ENCODE measurements at regions not wholly inside any gene's neighbourhood (a gene's known extent, or its start where the extent isn't known, plus 50 kb on each side); places are given as distances from the start of the nearest gene placed in this dataset.

DNA sequence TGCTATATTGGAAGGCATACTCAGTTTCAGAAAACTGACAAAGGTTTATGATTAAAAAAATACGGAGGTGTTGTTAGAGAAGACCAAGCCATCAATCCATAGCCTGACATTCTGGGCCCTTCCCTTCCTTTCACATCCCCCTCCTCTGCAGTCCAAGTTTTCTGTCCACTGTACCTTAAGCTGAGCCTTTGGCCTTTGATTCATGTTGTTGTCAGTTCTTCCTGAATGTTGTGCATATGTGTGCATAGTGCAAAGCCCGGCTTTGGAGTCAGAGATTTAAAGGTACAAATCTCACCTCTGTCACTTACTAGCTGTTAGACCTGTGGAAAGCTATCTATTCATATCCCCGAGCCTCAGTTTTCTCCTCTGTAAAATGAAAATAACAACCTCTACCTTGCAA lies 104.9 kb upstream of the AGBL1 start:
- DNase-seq (ENCODE audit: low read depth), result no peak
- H3K4me3 ChIP-seq (ENCODE audit: low read depth, low read length), result no peak overlapping the region
- TF ChIP-seq MYC (IDR thresholded peaks at IDR 0.05; ENCODE audit: low read depth, low read length) (no peak), POLR2A (IDR thresholded peaks at IDR 0.05; ENCODE audit: extremely low read depth, insufficient read length) (no peak)
- TF ChIP-seq, protein P1, sequence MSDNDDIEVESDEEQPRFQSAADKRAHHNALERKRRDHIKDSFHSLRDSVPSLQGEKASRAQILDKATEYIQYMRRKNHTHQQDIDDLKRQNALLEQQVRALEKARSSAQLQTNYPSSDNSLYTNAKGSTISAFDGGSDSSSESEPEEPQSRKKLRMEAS (IDR thresholded peaks at IDR 0.05; ENCODE audit: low read depth, low read length), result no peak
- TF ChIP-seq, protein P2, sequence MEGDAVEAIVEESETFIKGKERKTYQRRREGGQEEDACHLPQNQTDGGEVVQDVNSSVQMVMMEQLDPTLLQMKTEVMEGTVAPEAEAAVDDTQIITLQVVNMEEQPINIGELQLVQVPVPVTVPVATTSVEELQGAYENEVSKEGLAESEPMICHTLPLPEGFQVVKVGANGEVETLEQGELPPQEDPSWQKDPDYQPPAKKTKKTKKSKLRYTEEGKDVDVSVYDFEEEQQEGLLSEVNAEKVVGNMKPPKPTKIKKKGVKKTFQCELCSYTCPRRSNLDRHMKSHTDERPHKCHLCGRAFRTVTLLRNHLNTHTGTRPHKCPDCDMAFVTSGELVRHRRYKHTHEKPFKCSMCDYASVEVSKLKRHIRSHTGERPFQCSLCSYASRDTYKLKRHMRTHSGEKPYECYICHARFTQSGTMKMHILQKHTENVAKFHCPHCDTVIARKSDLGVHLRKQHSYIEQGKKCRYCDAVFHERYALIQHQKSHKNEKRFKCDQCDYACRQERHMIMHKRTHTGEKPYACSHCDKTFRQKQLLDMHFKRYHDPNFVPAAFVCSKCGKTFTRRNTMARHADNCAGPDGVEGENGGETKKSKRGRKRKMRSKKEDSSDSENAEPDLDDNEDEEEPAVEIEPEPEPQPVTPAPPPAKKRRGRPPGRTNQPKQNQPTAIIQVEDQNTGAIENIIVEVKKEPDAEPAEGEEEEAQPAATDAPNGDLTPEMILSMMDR (IDR thresholded peaks at IDR 0.05; ENCODE audit: low read depth, low read length), result no peak

DNA sequence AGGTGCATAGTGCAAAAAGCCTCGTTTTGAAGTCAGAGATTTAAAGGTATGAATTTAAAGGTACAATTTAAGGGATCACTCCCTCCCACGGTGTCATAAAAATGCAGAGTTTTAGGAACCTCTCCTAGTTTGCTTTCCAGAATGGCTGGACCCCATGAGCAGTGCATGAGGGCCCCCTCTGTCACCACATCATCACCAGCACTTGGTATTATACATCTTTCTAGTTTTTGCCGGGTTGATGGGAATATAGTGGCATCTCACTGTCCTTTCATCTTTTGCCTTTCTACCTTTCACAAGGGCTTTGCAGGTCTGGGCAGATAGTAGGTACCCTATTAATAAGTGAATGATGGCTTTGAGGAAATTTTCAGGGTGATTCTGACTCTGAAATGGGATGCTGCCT lies 103.6 kb upstream of the AGBL1 start:
- TF ChIP-seq, protein P1 (IDR thresholded peaks at IDR 0.05; ENCODE audit: low read depth, low read length), result no peak
- no peak for TF ChIP-seq MYC (IDR thresholded peaks at IDR 0.05; ENCODE audit: low read depth, low read length)
- TF ChIP-seq POLR2A (IDR thresholded peaks at IDR 0.05; ENCODE audit: extremely low read depth, insufficient read length), result no peak
- TF ChIP-seq, protein P2 (IDR thresholded peaks at IDR 0.05; ENCODE audit: low read depth, low read length), result no peak
- H3K4me3 ChIP-seq (ENCODE audit: low read depth, low read length), result no peak overlapping the region
- DNase-seq (ENCODE audit: low read depth), result no peak

DNA sequence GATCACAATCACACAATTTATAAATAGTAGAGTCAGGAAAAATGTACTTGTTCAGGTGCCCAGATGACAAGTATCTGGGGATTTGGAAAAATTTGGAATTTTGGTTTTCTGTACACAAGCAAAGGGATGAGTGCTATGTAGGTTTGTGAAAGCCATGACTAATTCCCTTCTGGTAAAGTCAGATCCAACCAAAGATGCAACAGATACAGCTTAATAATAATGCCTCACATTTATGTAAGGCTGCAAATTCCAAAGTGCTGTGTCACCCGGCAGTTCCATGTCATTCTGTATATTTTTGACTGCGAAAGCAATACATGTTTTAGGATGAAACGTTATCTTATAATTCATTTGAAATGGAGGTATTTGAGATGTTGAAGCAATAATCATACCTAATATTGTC lies 102.7 kb upstream of the AGBL1 start:
- TF ChIP-seq, protein P2 (IDR thresholded peaks at IDR 0.05; ENCODE audit: low read depth, low read length), result no peak
- TF ChIP-seq MYC (IDR thresholded peaks at IDR 0.05; ENCODE audit: low read depth, low read length) (no peak), POLR2A (IDR thresholded peaks at IDR 0.05; ENCODE audit: extremely low read depth, insufficient read length) (no peak)
- TF ChIP-seq, protein P1 (IDR thresholded peaks at IDR 0.05; ENCODE audit: low read depth, low read length), result no peak
- no peak for DNase-seq (ENCODE audit: low read depth)
- no peak overlapping the region for H3K4me3 ChIP-seq (ENCODE audit: low read depth, low read length)

DNA sequence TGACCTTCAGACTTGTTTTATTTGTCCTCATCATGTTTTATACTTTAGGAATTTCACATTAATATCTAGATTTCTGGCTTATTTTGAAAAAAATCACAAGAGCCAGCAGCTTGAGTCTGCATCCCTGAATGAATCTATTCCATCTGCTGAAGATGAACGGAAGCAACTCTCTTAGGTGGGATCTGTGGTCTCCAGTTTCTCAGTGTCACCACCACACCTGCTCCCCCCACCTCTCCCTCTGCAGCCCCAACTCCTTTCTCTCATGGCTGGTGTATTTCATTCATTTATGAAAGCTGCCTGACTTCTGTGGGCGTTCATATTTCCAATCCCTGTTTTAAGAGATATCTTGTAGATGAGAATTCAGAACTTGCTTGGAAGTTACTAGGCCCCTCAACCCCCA lies 102.1 kb upstream of the AGBL1 start:
- DNase-seq (ENCODE audit: low read depth), result no peak
- TF ChIP-seq POLR2A (IDR thresholded peaks at IDR 0.05; ENCODE audit: extremely low read depth, insufficient read length), result no peak
- no peak for TF ChIP-seq MYC (IDR thresholded peaks at IDR 0.05; ENCODE audit: low read depth, low read length)
- TF ChIP-seq, protein P1 (IDR thresholded peaks at IDR 0.05; ENCODE audit: low read depth, low read length), result no peak
- TF ChIP-seq, protein P2 (IDR thresholded peaks at IDR 0.05; ENCODE audit: low read depth, low read length), result no peak
- no peak overlapping the region for H3K4me3 ChIP-seq (ENCODE audit: low read depth, low read length)

DNA sequence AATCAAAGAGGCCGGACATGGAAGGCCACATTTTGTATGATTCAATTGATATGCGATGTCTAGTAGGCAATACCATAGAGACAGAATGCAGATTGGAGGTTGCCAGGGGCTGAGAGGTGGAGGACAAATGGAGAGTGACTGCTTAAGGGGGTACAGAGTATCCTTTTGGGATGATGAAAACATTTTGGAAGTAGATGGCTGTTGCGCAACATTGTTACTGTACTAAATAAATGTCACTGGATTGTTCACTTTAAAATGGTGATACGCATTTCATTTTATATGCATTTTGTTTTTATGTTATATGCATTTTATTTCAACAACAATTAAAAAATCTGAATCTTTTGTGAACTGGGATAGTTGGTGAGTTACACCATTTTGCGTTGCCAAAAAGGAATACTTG lies 99.7 kb upstream of the AGBL1 start:
- H3K4me3 ChIP-seq (ENCODE audit: low read depth, low read length), result no peak overlapping the region
- TF ChIP-seq, protein P2 (IDR thresholded peaks at IDR 0.05; ENCODE audit: low read depth, low read length), result no peak
- TF ChIP-seq, protein P1 (IDR thresholded peaks at IDR 0.05; ENCODE audit: low read depth, low read length), result no peak
- TF ChIP-seq MYC (IDR thresholded peaks at IDR 0.05; ENCODE audit: low read depth, low read length), result no peak
- no peak for TF ChIP-seq POLR2A (IDR thresholded peaks at IDR 0.05; ENCODE audit: extremely low read depth, insufficient read length)
- DNase-seq (ENCODE audit: low read depth), result no peak

DNA sequence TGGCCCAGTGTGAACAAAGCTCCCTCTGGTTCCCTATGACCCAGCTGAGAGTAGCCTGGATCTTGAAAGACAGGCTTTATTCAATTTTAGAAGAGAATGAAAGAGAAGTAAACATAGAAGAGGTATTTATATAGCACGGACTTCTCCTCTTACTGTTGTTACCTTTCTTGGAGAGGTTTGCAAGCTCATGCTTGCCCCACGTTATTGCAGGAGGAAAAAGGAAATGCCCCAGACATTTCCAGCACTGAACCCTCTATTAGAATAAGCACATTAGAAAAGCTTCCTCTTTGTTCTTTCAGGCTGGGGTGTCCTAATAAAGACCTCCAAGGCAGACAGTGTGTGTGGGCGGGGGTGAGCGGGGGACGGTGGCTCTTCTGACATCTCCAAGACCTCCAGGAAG lies 98.7 kb upstream of the AGBL1 start:
- TF ChIP-seq MYC (IDR thresholded peaks at IDR 0.05; ENCODE audit: low read depth, low read length), result no peak
- TF ChIP-seq, protein P1 (IDR thresholded peaks at IDR 0.05; ENCODE audit: low read depth, low read length), result no peak
- TF ChIP-seq POLR2A (IDR thresholded peaks at IDR 0.05; ENCODE audit: extremely low read depth, insufficient read length), result no peak
- TF ChIP-seq, protein P2 (IDR thresholded peaks at IDR 0.05; ENCODE audit: low read depth, low read length), result no peak
- no peak overlapping the region for H3K4me3 ChIP-seq (ENCODE audit: low read depth, low read length)
- DNase-seq (ENCODE audit: low read depth), result no peak
